GM12878 (cell line): ENCODE measurements at regions not wholly inside any gene's neighbourhood (a gene's known extent, or its start where the extent isn't known, plus 50 kb on each side); places are given as distances from the start of the nearest gene placed in this dataset.

ENCODE experiments used
- ATAC-seq: fragments of 200-7000 bp; cut with Tn5 transposase; 3 replicates; pipeline ENCODE4 v1.9.1; 2020; ENCODE audit warnings: mild to moderate bottlenecking, moderate library complexity
- BruUV-seq: library from RNA; stranded (reverse); fragments of 400-500 nt; replicated peaks from 2 replicates; lab custom pipeline; 2021; lab: Mats Ljungman, UMichigan
- CTCF ChIA-PET: fragments of 300-600 bp; sonication (Branson Sonifier 250); formaldehyde crosslinking; extraction: SDS; loops from one replicate; lab custom pipeline; 2021; ENCODE audit warnings: inconsistent platforms; lab: Yijun Ruan, JAX
- POLR2A ChIA-PET: fragments of 350-600 bp; formaldehyde crosslinking; extraction: SDS; loops from one replicate; lab custom pipeline; 2021; ENCODE audit warnings: inconsistent platforms; lab: Charles Lee
- RAD21 ChIA-PET: fragments of 300-600 bp; sonication (Branson Sonifier 250); formaldehyde crosslinking; loops from one replicate; lab custom pipeline; 2023; ENCODE audit warnings: antibody characterized with exemption; ENCODE audit not compliant: unreplicated experiment; lab: Charles Lee
- SMC1A ChIA-PET: fragments of 300-600 bp; sonication (Branson Sonifier 250); formaldehyde crosslinking; loops from one replicate; lab custom pipeline; 2023; ENCODE audit not compliant: unreplicated experiment, uncharacterized antibody; lab: Charles Lee
- DNase-seq: peaks from one replicate; pipeline ENCODE4 v3.0.0-alpha.2; 2011; ENCODE audit warnings: low read depth, low spot score
- FAIRE-seq: peaks from 3 replicates; lab custom pipeline; 2011; peaks lifted over from hg19 to GRCh38; lab: Jason Lieb, UNC
- H2AFZ ChIP-seq: 2 replicates; pipeline ENCODE4 v1.6.0; 2011; ENCODE audit warnings: low read depth, low read length, control low read depth; ENCODE audit not compliant: control insufficient read depth
- H3K27ac ChIP-seq: 2 replicates; pipeline ENCODE4 v1.5.1; 2011; ENCODE audit warnings: control low read depth; ENCODE audit not compliant: control insufficient read depth, insufficient read depth
- H3K27me3 ChIP-seq, 2 experiments: replicated peaks in 1 of 2; 2 replicates each; pipeline versions ENCODE4 v1.6.0 to v1.6.1; 2011; ENCODE audit warnings: low read length in 1 of 2; ENCODE audit not compliant: control insufficient read depth in 2 of 2, insufficient read depth in 2 of 2
- H3K36me3 ChIP-seq, 2 experiments: 2 replicates each; pipeline ENCODE4 v1.5.1; 2011; ENCODE audit warnings: low read length in 1 of 2; ENCODE audit not compliant: control insufficient read depth in 2 of 2, insufficient read depth in 2 of 2
- H3K4me1 ChIP-seq: 2 replicates; pipeline ENCODE4 v1.6.1; 2011; ENCODE audit warnings: mild to moderate bottlenecking, low read length, moderate library complexity, mixed read lengths; ENCODE audit not compliant: control insufficient read depth, insufficient read depth
- H3K4me2 ChIP-seq: 2 replicates; pipeline ENCODE4 v1.6.0; 2011; ENCODE audit warnings: control low read depth; ENCODE audit not compliant: control insufficient read depth, insufficient read depth
- H3K4me3 ChIP-seq: fragments of 200-600 bp; sonication (generic); 2 replicates; pipeline ENCODE4 v1.5.1; 2016
- H3K79me2 ChIP-seq: 2 replicates; pipeline ENCODE4 v1.6.0; 2011; ENCODE audit warnings: low read length; ENCODE audit not compliant: control insufficient read depth, insufficient read depth
- H3K9ac ChIP-seq: 2 replicates; pipeline ENCODE4 v1.8.0; 2011; ENCODE audit warnings: low read length, control low read depth, mixed read lengths; ENCODE audit not compliant: control insufficient read depth, insufficient read depth
- H3K9me3 ChIP-seq: replicated peaks from 3 replicates; pipeline ENCODE4 v1.5.1; 2011; ENCODE audit warnings: mild to moderate bottlenecking, low read length; ENCODE audit not compliant: control insufficient read depth, insufficient read depth
- H4K20me1 ChIP-seq: 2 replicates; pipeline ENCODE4 v1.6.0; 2011; ENCODE audit not compliant: control insufficient read depth, insufficient read depth
- FOXK2 ChIP-seq: fragments of 450-650 bp; IDR thresholded peaks from 2 replicates; pipeline ENCODE4 v1.6.1; 2017; ENCODE audit warnings: mild to moderate bottlenecking, moderate library complexity
- SMAD5 ChIP-seq: IDR thresholded peaks from 2 replicates; pipeline ENCODE4 v1.6.1; 2016; ENCODE audit warnings: antibody characterized with exemption, low read depth
- TARDBP ChIP-seq: IDR thresholded peaks from 2 replicates; pipeline ENCODE4 v1.6.1; 2016; ENCODE audit warnings: borderline replicate concordance
- TCF7 ChIP-seq: IDR thresholded peaks from 2 replicates; pipeline ENCODE4 v1.6.1; 2014; ENCODE audit warnings: antibody characterized with exemption, borderline replicate concordance
- WGBS: methylation state at CpG from one replicate; pipeline ENCODE4 v1.1.6; 2016; ENCODE audit warnings: low lambda C conversion rate; ENCODE audit not compliant: insufficient replicate concordance, insufficient coverage; ENCODE audit errors: missing lambda C conversion rate; 5-methylcytosine and 5-hydroxymethylcytosine counted together
- in situ Hi-C: fragments of 300-500 bp; cut with MboI; formaldehyde crosslinking; loops from 9 replicates; pipeline ENCODE4 v1.14.3; 2018; ENCODE audit warnings: mixed read lengths
- intact Hi-C: fragments of 100-400 bp; cut with micrococcal nuclease; formaldehyde crosslinking; loops from one replicate; pipeline ENCODE4 v1.14.2; 2022; ENCODE audit not compliant: unreplicated experiment
- TF ChIP-seq, protein P1 (sequence below): fragments of 450-650 bp; IDR thresholded peaks from 2 replicates; pipeline ENCODE4 v1.6.1; 2018; ENCODE audit warnings: borderline replicate concordance, mild to moderate bottlenecking; ENCODE audit not compliant: partially characterized antibody

DNA sequence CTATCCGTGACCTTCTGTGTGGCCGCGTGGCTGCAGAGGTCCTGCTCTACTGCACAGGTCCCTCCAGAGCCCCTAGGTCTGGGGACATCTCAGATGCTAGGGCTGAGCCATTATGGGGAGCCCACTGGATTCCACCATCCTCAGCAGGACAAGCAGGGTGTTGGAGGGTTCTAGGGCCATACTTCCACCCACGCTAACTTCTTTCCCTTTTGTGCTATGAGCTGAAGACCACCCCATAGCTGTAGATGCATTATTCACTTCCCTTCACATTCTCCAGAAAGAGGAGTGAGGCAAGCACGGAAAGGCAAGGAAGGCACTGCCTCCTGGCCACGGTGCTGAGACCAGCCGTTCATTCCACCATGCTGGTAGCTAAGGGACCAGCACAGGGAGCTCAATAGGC is 149.5 kb upstream of the MYCN start (continued):
- TF ChIP-seq, protein P1, sequence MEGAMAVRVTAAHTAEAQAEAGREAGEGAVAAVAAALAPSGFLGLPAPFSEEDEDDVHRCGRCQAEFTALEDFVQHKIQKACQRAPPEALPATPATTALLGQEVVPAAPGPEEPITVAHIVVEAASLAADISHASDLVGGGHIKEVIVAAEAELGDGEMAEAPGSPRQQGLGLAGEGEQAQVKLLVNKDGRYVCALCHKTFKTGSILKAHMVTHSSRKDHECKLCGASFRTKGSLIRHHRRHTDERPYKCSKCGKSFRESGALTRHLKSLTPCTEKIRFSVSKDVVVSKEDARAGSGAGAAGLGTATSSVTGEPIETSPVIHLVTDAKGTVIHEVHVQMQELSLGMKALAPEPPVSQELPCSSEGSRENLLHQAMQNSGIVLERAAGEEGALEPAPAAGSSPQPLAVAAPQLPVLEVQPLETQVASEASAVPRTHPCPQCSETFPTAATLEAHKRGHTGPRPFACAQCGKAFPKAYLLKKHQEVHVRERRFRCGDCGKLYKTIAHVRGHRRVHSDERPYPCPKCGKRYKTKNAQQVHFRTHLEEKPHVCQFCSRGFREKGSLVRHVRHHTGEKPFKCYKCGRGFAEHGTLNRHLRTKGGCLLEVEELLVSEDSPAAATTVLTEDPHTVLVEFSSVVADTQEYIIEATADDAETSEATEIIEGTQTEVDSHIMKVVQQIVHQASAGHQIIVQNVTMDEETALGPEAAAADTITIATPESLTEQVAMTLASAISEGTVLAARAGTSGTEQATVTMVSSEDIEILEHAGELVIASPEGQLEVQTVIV = no peak
- TF ChIP-seq TCF7 = no peak
- no peak for TF ChIP-seq TARDBP
- TF ChIP-seq FOXK2 = no peak

DNA sequence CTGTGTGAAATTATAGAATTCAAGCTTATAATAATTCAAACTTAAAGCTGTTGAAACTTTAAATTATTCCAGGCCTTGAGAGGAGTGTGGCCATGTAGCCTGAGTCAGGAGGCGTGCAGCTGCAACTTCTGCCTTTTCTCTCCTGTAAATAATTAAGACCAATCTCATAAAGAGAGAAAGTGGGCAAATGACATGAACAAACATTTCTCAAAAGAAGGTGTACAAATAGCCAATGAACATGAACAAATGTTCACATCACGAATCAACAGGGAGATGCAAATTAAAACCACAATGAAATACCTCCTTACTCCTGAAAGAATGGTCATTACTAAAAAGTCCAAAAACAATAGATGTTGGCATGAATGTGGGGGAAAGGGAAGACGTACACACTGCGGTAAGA is 149.1 kb upstream of the MYCN start:
- Histone ChIP-seq H3K4me3 (no peak overlapping the region), H3K4me2 (no peak overlapping the region), H3K36me3 (no peaks in the 10 kb centered on the region), H3K9me3 (no peaks in the 10 kb centered on the region), H3K79me2 (no peaks in the 10 kb centered on the region), H3K27me3 (peaks cover 0 to 2% of the 10 kb centered on the region in 2 experiments; a peak in 2 of 4 replicates), H2AFZ (no peak overlapping the region), H3K9ac (no peak overlapping the region), H3K4me1 (no peaks in the 10 kb centered on the region), H4K20me1 (no peaks in the 10 kb centered on the region), H3K27ac (no peak overlapping the region)
- RAD21 ChIA-PET = no interaction called here
- POLR2A ChIA-PET = no interaction called here
- TF ChIP-seq SMAD5 = no peak
- no TSS peak for BruUV-seq
- SMC1A ChIA-PET = no interaction called here
- intact Hi-C loops = no loop called here
- 7% methylated on average over 4 of the region's 4 CpGs for WGBS
- no peak for DNase-seq
- in situ Hi-C loops = no loop called here
- no peak for ATAC-seq
- FAIRE-seq = no peak
- CTCF ChIA-PET = no interaction called here
